ENCODE measurements at regions not wholly inside any gene's neighbourhood (a gene's known extent, or its start where the extent isn't known, plus 50 kb on each side); places are given as distances from the start of the nearest gene placed in this dataset.

DNA sequence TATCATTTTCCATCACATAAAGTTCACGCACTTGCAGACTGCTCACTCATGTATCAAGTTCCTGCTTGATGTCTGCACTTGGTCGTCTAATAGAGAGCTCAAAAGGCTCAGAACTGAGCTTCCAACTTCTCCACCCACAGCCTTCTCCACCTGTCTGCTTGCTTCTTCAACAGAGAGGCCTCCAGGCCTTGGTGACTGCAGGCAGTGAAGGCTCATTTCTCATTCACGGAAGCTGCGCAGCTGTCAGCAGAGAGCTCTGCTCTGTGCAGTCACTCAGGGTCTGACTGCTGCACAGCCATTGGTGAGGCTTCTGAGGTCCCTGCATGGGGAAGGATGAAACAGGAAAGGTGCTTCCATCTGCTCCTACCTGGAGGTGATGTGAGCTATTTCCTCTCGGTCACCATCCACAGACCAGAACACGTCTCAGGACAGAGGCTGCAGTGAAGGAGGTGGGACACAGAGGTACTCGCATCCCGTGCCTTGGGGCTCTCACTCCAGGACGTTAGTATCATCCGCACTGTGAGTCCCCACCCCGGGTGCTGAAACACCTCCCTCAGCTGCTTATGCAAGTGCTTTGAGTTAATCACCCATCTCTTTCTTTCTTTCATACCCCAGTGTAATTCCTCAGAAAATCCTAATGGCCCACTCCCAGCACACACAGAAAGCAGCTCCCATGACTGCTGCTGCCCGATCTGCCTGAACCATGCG is 126.2 kb downstream of the TMEM18 start:
- Histone ChIP-seq H3K79me2 (ENCODE audit: control insufficient read depth, insufficient read depth, low read length) (no peaks in the 10 kb centered on the region), H3K9ac (replicated peaks; ENCODE audit: extremely low read depth, insufficient read depth, low read length) (no peak overlapping the region), H3K27ac (ENCODE audit: insufficient read depth, low read depth, low read length) (no peak overlapping the region), H3K27me3 (ENCODE audit: control insufficient read depth in 2 of 2, insufficient read depth in 2 of 2, low read length in 2 of 2) (no peaks in the 10 kb centered on the region), H3K9me3 (replicated peaks; ENCODE audit: control insufficient read depth, insufficient read depth, low read length) (peaks cover 10% of the 10 kb centered on the region), H4K20me1 (replicated peaks; ENCODE audit: control insufficient read depth, extremely low read depth, insufficient read depth, low read length) (no peaks in the 10 kb centered on the region), H2AFZ (ENCODE audit: low read depth, low read length) (no peak overlapping the region), H3K36me3 (ENCODE audit: control insufficient read depth in 2 of 2, extremely low read depth in 1 of 2, insufficient read depth in 2 of 2, low read length in 2 of 2) (no peaks in the 10 kb centered on the region), H3K4me3 (replicated peaks in 1 of 3; ENCODE audit: insufficient read depth in 1 of 3, low read depth in 1 of 3, low read length in 3 of 3) (no peak overlapping the region), H3K4me1 (ENCODE audit: control insufficient read depth, extremely low read depth, insufficient read depth, low read length) (no peaks in the 10 kb centered on the region), H3K9me1 (replicated peaks; ENCODE audit: control insufficient read depth, extremely low read depth, insufficient read depth, low read length) (no peaks in the 10 kb centered on the region), H3K4me2 (ENCODE audit: insufficient read depth, low read length) (no peak overlapping the region)
- DNase-seq (ENCODE audit: low read depth, low spot score) (no peak), FAIRE-seq (no peak)
- CTCF ChIA-PET = no interaction called here
- no peak for TF ChIP-seq MYC (IDR thresholded peaks at IDR 0.05; ENCODE audit: low read depth, low read length)
- TF ChIP-seq POLR2AphosphoS5 (IDR thresholded peaks at IDR 0.05; ENCODE audit: insufficient read depth, low read depth, low read length) = no peak
- TF ChIP-seq JUN (IDR thresholded peaks at IDR 0.05; ENCODE audit: borderline replicate concordance, insufficient read depth, insufficient read length, low read depth) = no peak
- TF ChIP-seq GATA2 (IDR thresholded peaks at IDR 0.05; ENCODE audit: insufficient read depth, insufficient read length, low read depth, low read length) = no peak
- no peak for TF ChIP-seq POLR2A (IDR thresholded peaks at IDR 0.05; ENCODE audit: low read depth, low read length)
- no peak for TF ChIP-seq FOS (IDR thresholded peaks at IDR 0.05; ENCODE audit: borderline replicate concordance, insufficient read depth, low read length)
- TF ChIP-seq, protein P1, sequence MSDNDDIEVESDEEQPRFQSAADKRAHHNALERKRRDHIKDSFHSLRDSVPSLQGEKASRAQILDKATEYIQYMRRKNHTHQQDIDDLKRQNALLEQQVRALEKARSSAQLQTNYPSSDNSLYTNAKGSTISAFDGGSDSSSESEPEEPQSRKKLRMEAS (IDR thresholded peaks at IDR 0.05; ENCODE audit: insufficient read depth, insufficient read length) = no peak
- TF ChIP-seq, protein P2, sequence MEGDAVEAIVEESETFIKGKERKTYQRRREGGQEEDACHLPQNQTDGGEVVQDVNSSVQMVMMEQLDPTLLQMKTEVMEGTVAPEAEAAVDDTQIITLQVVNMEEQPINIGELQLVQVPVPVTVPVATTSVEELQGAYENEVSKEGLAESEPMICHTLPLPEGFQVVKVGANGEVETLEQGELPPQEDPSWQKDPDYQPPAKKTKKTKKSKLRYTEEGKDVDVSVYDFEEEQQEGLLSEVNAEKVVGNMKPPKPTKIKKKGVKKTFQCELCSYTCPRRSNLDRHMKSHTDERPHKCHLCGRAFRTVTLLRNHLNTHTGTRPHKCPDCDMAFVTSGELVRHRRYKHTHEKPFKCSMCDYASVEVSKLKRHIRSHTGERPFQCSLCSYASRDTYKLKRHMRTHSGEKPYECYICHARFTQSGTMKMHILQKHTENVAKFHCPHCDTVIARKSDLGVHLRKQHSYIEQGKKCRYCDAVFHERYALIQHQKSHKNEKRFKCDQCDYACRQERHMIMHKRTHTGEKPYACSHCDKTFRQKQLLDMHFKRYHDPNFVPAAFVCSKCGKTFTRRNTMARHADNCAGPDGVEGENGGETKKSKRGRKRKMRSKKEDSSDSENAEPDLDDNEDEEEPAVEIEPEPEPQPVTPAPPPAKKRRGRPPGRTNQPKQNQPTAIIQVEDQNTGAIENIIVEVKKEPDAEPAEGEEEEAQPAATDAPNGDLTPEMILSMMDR (IDR thresholded peaks at IDR 0.05; ENCODE audit: extremely low read depth in 1 of 2, insufficient read depth in 1 of 2, low read depth in 1 of 2, low read length in 2 of 2) = no peak
- TF ChIP-seq EZH2 (IDR thresholded peaks at IDR 0.05; ENCODE audit: borderline replicate concordance, low read depth, low read length, severe bottlenecking) = no peak
- intact Hi-C loops (cut with micrococcal nuclease) (no loop called here), dilution Hi-C loops (cut with MboI; ENCODE audit: extremely low pct_ligation_motif_present, low sequenced_read_pairs) (no loop called here)
- no TSS peak for BruUV-seq (replicated peaks)
- POLR2A ChIA-PET = no interaction called here

All from endothelial cell of umbilical vein (primary cell).